ENCODE measurements at regions not wholly inside any gene's neighbourhood (a gene's known extent, or its start where the extent isn't known, plus 50 kb on each side); places are given as distances from the start of the nearest gene placed in this dataset.

GRCh38 chr5:40240671-40241070 lies 439.0 kb upstream of the PTGER4 start:
- TF ChIP-seq POLR2A (IDR thresholded peaks at IDR 0.05) (no peak), CTCF (IDR thresholded peaks at IDR 0.05) (no peak)
